Prostate gland (tissue), 2 donors: ENCODE measurements at regions not wholly inside any gene's neighbourhood (a gene's known extent, or its start where the extent isn't known, plus 50 kb on each side); places are given as distances from the start of the nearest gene placed in this dataset.

Source experiments
- CTCF ChIP-seq, 4 experiments: fragments of 200-600 bp in 2 of 4; fragments of 450-650 bp in 2 of 4; sonication (generic) in 2 of 4; IDR thresholded peaks; 1 replicate in 3 of 4; 2 replicates in 1 of 4; pipeline ENCODE4 v1.5.1; 2016 to 2019; ENCODE audit warnings: antibody characterized with exemption in 4 of 4, mild to moderate bottlenecking in 2 of 4, moderate library complexity in 2 of 4
- POLR2A ChIP-seq: fragments of 450-650 bp; IDR thresholded peaks from one replicate; pipeline ENCODE4 v1.6.1; 2016; ENCODE audit warnings: antibody characterized with exemption, mild to moderate bottlenecking
- POLR2AphosphoS5 ChIP-seq: sonication (generic); formaldehyde crosslinking; IDR thresholded peaks from one replicate; pipeline ENCODE4 v1.6.1; 2017; ENCODE audit warnings: antibody characterized with exemption

GRCh38 chr6:17202526-17202925 is 78.6 kb upstream of the RBM24 start:
- TF ChIP-seq POLR2A: no peak
- no peak for TF ChIP-seq CTCF (IDR thresholded peaks at IDR 0.05)
- TF ChIP-seq POLR2AphosphoS5: peak; percentile 95
